SU-DHL-6 (cell line): ENCODE measurements at regions not wholly inside any gene's neighbourhood (a gene's known extent, or its start where the extent isn't known, plus 50 kb on each side); places are given as distances from the start of the nearest gene placed in this dataset.
"Not testable (repeated sequence)": the region's sequence is repeated elsewhere in the genome, so short reads cannot be mapped to it uniquely, and the experiment has no call there.

Experiments
- H2AFZ ChIP-seq: fragments of 200-600 bp; sonication (generic); 2 replicates; pipeline ENCODE4 v1.6.1; 2014; ENCODE audit warnings: low read depth, mild to moderate bottlenecking, moderate library complexity, mixed read lengths, antibody characterized with exemption, low read length; ENCODE audit not compliant: severe bottlenecking
- H3F3A ChIP-seq: fragments of 200-600 bp; shearing (Covaris generic); 2 replicates; pipeline ENCODE4 v1.6.0; 2016; ENCODE audit warnings: antibody characterized with exemption, mild to moderate bottlenecking; ENCODE audit not compliant: insufficient read depth
- H3K27ac ChIP-seq: fragments of 200-600 bp; sonication (generic); 2 replicates; pipeline ENCODE4 v1.5.1; 2016; ENCODE audit warnings: low read depth, mild to moderate bottlenecking, low read length, moderate library complexity, mixed read lengths
- H3K27me3 ChIP-seq: fragments of 200-600 bp; sonication (generic), shearing (Covaris generic); 2 replicates; pipeline ENCODE4 v1.6.0; 2014; ENCODE audit warnings: mild to moderate bottlenecking, low read length
- H3K36me3 ChIP-seq: fragments of 200-600 bp; sonication (generic); 2 replicates; pipeline ENCODE4 v1.6.1; 2014; ENCODE audit warnings: mild to moderate bottlenecking, low read length, mixed read lengths
- H3K4me2 ChIP-seq: fragments of 300-600, 200-600 bp; shearing (Covaris generic), sonication (generic); 2 replicates; pipeline ENCODE4 v1.6.0; 2014; ENCODE audit warnings: low read length, low read depth, mild to moderate bottlenecking; ENCODE audit not compliant: poor library complexity, severe bottlenecking
- H3K4me3 ChIP-seq: fragments of 200-600 bp; sonication (generic); 2 replicates; pipeline ENCODE4 v1.5.1; 2014; ENCODE audit warnings: antibody characterized with exemption, low read length, mild to moderate bottlenecking, mixed read lengths; ENCODE audit not compliant: insufficient read depth, poor library complexity, severe bottlenecking
- H3K79me2 ChIP-seq: fragments of 200-600 bp; sonication (generic); 2 replicates; pipeline ENCODE4 v1.6.1; 2014; ENCODE audit warnings: mild to moderate bottlenecking, low read length, moderate library complexity; ENCODE audit not compliant: insufficient read depth
- H3K9ac ChIP-seq: fragments of 200-600 bp; sonication (generic); 2 replicates; pipeline ENCODE4 v1.7.0; 2014; ENCODE audit warnings: mild to moderate bottlenecking, low read length
- H3K9me2 ChIP-seq: fragments of 200-600 bp; sonication (generic); replicated peaks from 2 replicates; pipeline ENCODE4 v1.6.1; 2014; ENCODE audit warnings: low read length; ENCODE audit not compliant: insufficient read depth
- H3K9me3 ChIP-seq: fragments of 200-600 bp; sonication (generic); 2 replicates; pipeline ENCODE4 v1.6.1; 2014; ENCODE audit warnings: low read length, mixed read lengths; ENCODE audit not compliant: insufficient read depth
- H4K20me1 ChIP-seq: fragments of 200-600 bp; sonication (generic); 2 replicates; pipeline ENCODE4 v1.6.1; 2014; ENCODE audit warnings: low read depth, mild to moderate bottlenecking, antibody characterized with exemption, low read length, moderate library complexity, mixed read lengths
- EZH2phosphoT487 ChIP-seq: fragments of 200-600 bp; sonication (generic), shearing (Covaris generic); conservative IDR thresholded peaks from 2 replicates; pipeline ENCODE4 v1.6.1; 2018; ENCODE audit warnings: mild to moderate bottlenecking, antibody characterized with exemption, low read length, moderate library complexity, mixed read lengths
- TF ChIP-seq, protein P1 (sequence below): fragments of 200-600 bp; sonication (generic); IDR thresholded peaks from one replicate; pipeline ENCODE4 v1.5.1; 2017; ENCODE audit warnings: antibody characterized with exemption, mild to moderate bottlenecking, low read length, moderate library complexity; ENCODE audit not compliant: insufficient read depth, poor library complexity, severe bottlenecking

DNA sequence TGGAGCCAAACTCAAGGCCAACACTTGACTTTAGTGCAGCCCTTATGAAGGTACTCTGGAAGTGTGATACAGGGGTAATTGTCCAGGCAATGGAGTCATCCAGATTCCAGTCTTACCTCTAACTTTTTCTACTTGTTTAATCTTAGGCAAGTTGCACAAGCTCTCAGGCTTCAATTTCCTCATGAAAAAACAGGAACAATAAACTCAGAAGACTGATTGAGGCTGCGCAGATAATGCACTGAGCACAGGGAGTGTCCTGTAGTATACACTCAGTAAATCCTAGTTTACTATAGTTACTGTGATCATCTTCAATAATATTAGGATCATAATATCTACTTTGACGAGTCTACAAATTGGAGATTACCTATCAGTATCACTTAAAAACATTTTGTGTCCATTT is 127.5 kb upstream of the SMLR1 start:
- Histone ChIP-seq H3K4me3 (no peak overlapping the region), H3K9me2 (no peaks in the 10 kb centered on the region), H3K79me2 (no peaks in the 10 kb centered on the region), H3K36me3 (no peaks in the 10 kb centered on the region), H4K20me1 (no peaks in the 10 kb centered on the region), H3K27me3 (no peaks in the 10 kb centered on the region), H3F3A (no peaks in the 10 kb centered on the region), H3K27ac (no peak overlapping the region), H3K9me3 (no peaks in the 10 kb centered on the region), H3K4me2 (no peak overlapping the region), H2AFZ (no peak overlapping the region), H3K9ac (no peak overlapping the region)
- TF ChIP-seq EZH2phosphoT487, result no peak
- TF ChIP-seq, protein P1, sequence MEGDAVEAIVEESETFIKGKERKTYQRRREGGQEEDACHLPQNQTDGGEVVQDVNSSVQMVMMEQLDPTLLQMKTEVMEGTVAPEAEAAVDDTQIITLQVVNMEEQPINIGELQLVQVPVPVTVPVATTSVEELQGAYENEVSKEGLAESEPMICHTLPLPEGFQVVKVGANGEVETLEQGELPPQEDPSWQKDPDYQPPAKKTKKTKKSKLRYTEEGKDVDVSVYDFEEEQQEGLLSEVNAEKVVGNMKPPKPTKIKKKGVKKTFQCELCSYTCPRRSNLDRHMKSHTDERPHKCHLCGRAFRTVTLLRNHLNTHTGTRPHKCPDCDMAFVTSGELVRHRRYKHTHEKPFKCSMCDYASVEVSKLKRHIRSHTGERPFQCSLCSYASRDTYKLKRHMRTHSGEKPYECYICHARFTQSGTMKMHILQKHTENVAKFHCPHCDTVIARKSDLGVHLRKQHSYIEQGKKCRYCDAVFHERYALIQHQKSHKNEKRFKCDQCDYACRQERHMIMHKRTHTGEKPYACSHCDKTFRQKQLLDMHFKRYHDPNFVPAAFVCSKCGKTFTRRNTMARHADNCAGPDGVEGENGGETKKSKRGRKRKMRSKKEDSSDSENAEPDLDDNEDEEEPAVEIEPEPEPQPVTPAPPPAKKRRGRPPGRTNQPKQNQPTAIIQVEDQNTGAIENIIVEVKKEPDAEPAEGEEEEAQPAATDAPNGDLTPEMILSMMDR, result no peak

DNA sequence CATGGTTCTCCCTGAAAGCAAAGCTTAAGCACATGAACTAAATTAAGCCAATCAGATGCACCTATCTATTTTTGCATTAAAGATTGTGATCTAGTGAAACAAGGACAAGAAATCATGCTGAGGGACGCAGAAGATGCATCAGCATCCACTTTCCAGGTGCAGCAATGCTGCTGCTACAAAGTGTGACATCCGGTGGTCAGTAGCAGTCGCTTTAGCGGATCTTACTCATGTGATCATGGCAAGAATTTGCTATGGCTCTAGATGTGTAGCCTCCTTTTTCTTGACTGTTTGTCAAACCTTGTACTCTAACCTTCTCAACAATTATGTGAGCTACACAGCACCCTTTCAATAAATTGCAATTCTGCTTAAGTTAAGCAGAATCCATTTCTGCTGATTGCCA is 126.8 kb upstream of the SMLR1 start:
- H3K9ac ChIP-seq, result no peak overlapping the region
- H2AFZ ChIP-seq, result no peak overlapping the region
- no peaks in the 10 kb centered on the region for H3K27me3 ChIP-seq
- no peak overlapping the region for H3K4me2 ChIP-seq
- no peaks in the 10 kb centered on the region for H3K9me3 ChIP-seq
- no peaks in the 10 kb centered on the region for H3K36me3 ChIP-seq
- no peak overlapping the region for H3K27ac ChIP-seq
- no peak for TF ChIP-seq EZH2phosphoT487
- TF ChIP-seq, protein P1, result no peak
- H3K79me2 ChIP-seq, result no peaks in the 10 kb centered on the region
- H3F3A ChIP-seq, result no peaks in the 10 kb centered on the region
- H3K9me2 ChIP-seq, result no peaks in the 10 kb centered on the region
- no peak overlapping the region for H3K4me3 ChIP-seq
- H4K20me1 ChIP-seq, result no peaks in the 10 kb centered on the region

DNA sequence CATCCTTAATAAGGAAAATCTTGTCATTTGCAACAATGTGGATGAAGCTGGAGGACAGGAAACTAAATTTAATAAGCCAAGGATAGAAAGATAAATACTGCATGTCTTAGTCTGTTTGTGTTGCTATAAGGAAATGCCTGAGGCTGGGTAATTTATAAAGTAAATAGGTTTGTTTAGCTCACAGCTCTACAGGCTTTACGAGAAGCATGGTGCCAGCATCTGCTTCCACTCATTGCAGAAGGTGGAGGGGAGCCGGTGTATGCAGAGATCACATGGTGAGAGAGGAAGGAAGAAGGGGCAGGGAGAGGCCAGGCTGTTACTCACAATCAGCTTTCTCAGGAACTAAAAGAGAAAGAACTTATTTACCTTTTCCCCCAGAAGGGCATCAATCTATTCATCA is 118.9 kb upstream of the SMLR1 start:
- no peaks in the 10 kb centered on the region for H3K27me3 ChIP-seq
- no peaks in the 10 kb centered on the region for H3K79me2 ChIP-seq
- H3K27ac ChIP-seq, result no peak overlapping the region
- no peaks in the 10 kb centered on the region for H4K20me1 ChIP-seq
- H3K4me3 ChIP-seq, result no peak overlapping the region
- no peak overlapping the region for H3K9ac ChIP-seq
- TF ChIP-seq, protein P1, result no peak
- no peak for TF ChIP-seq EZH2phosphoT487
- H2AFZ ChIP-seq, result no peak overlapping the region
- H3K9me3 ChIP-seq, result no peaks in the 10 kb centered on the region
- H3F3A ChIP-seq, result no peaks in the 10 kb centered on the region
- H3K36me3 ChIP-seq, result no peaks in the 10 kb centered on the region
- H3K4me2 ChIP-seq, result no peak overlapping the region
- H3K9me2 ChIP-seq, result no peaks in the 10 kb centered on the region

DNA sequence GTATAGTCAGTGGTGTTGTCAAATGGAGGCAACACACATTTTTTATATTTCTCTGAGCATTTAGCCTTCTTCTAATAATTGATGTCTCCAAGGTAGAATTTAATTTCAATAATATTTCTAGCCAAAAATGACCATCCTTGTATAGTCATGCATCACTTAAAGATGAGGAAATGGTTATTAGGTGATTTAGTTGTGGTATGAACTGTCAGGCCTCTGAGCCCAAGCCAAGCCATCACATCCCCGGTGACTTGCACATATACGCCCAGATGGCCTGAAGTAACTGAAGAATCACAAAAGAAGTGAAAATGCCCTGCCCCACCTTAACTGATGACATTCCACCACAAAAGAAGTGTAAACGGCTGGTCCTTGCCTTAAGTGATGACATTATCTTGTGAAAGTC is 115.6 kb upstream of the SMLR1 start:
- not testable (repeated sequence) for H2AFZ ChIP-seq, H3K9me3 ChIP-seq, H3K36me3 ChIP-seq, H3K4me3 ChIP-seq, H3F3A ChIP-seq, H3K4me2 ChIP-seq, H3K27ac ChIP-seq, H3K79me2 ChIP-seq, H4K20me1 ChIP-seq, H3K9ac ChIP-seq, H3K27me3 ChIP-seq, H3K9me2 ChIP-seq
